Activated CD8-positive, alpha-beta T cell treated with anti-CD3 and anti-CD28 coated beads for 36 hours (primary cell): ENCODE measurements at regions not wholly inside any gene's neighbourhood (a gene's known extent, or its start where the extent isn't known, plus 50 kb on each side); places are given as distances from the start of the nearest gene placed in this dataset.

Source experiments
- ATAC-seq: fragments of 200-7000 bp; cut with Tn5 transposase; one replicate; pipeline ENCODE4 v1.10.0; 2021; ENCODE audit warnings: mild to moderate bottlenecking, moderate library complexity
- CTCF ChIA-PET: fragments of 350-600 bp; sonication (Branson Sonifier 250); formaldehyde crosslinking; loops from one replicate; lab custom pipeline; 2021; ENCODE audit warnings: antibody characterized with exemption; lab: Charles Lee
- POLR2A ChIA-PET: fragments of 350-600 bp; sonication (Branson Sonifier 250); formaldehyde crosslinking; loops from one replicate; lab custom pipeline; 2021; ENCODE audit warnings: antibody characterized with exemption; lab: Charles Lee
- DNase-seq: peaks from one replicate; pipeline ENCODE4 v3.0.0-alpha.2; 2020
- H3K27ac Mint-ChIP-seq: one replicate; pipeline ENCODE4 v1.8.0; 2021; ENCODE audit warnings: mild to moderate bottlenecking, mixed read lengths
- H3K27me3 Mint-ChIP-seq: one replicate; pipeline ENCODE4 v1.8.0; 2021; ENCODE audit warnings: mixed read lengths
- H3K36me3 Mint-ChIP-seq: one replicate; pipeline ENCODE4 v1.8.0; 2021; ENCODE audit warnings: low read depth, mixed read lengths
- H3K4me1 Mint-ChIP-seq: one replicate; pipeline ENCODE4 v1.8.0; 2021; ENCODE audit warnings: low read depth, mixed read lengths
- H3K4me3 Mint-ChIP-seq: one replicate; pipeline ENCODE4 v1.8.0; 2021; ENCODE audit warnings: mild to moderate bottlenecking, moderate library complexity, mixed read lengths
- H3K9me3 Mint-ChIP-seq: one replicate; pipeline ENCODE4 v1.8.0; 2021; ENCODE audit warnings: mixed read lengths
- CTCF ChIP-seq: fragments of 200-600 bp; IDR thresholded peaks from one replicate; pipeline ENCODE4 v1.8.0; 2022; ENCODE audit warnings: antibody characterized with exemption, mild to moderate bottlenecking
- intact Hi-C: fragments of 100-400 bp; cut with micrococcal nuclease; formaldehyde crosslinking; loops from one replicate; pipeline ENCODE4 v1.10.0; 2022

- ATAC-seq (no peak), DNase-seq (peak; percentile 2)
- Mint-ChIP-seq H3K4me1 (no peaks in the 10 kb centered on the region), H3K27ac (no peak overlapping the region), H3K9me3 (no peaks in the 10 kb centered on the region), H3K27me3 (no peaks in the 10 kb centered on the region), H3K36me3 (no peaks in the 10 kb centered on the region), H3K4me3 (no peak overlapping the region)
- intact Hi-C loops, result no loop called here
- POLR2A ChIA-PET, result no interaction called here
- no peak for TF ChIP-seq CTCF
- CTCF ChIA-PET, result no interaction called here
These were observed 166.7 kb upstream of the ADGRB3 start for GRCh38 chr6:68468244-68468884.

DNA sequence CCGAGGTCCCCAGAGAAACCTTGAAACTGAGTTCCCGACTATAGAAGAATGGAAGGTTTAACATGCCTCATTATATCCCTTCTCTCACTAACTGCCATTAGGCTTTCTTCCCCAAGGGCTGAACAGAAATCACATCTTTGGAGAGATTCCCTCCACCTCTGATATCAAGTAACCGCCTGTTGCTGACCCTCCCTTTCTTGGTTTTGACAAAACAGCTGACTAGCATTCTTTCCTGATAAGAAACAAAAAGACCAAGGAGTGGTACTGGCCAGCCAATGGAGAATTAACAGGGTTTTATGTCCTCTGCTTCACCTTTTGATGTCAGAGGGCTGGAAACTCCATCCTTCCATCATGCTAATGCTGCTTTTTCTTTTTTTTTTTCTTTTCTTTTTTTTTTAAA lies 176.6 kb upstream of the ADGRB3 start:
- CTCF ChIA-PET, result no interaction called here
- Mint-ChIP-seq H3K36me3 (no peaks in the 10 kb centered on the region), H3K9me3 (peaks cover 7% of the 10 kb centered on the region), H3K4me3 (no peak overlapping the region), H3K4me1 (no peaks in the 10 kb centered on the region), H3K27me3 (no peaks in the 10 kb centered on the region), H3K27ac (no peak overlapping the region)
- POLR2A ChIA-PET, result no interaction called here
- intact Hi-C loops, result no loop called here
- DNase-seq (no peak), ATAC-seq (no peak)
- TF ChIP-seq CTCF, result no peak

- CTCF ChIA-PET, result interaction anchor here (0.7 kb wide), 2 partner anchors 79 to 616 kb away, joined by 4 to 5 read pairs; no protein-coding TSS in a partner anchor
- intact Hi-C loops, result no loop called here
These were observed 188.0 kb upstream of the ADGRB3 start for GRCh38 chr6:68447112-68447511.

GRCh38 chr6:68445926-68446325 lies 189.2 kb upstream of the ADGRB3 start:
- intact Hi-C loops, result no loop called here
- Mint-ChIP-seq H3K4me3 (no peak overlapping the region), H3K27me3 (no peaks in the 10 kb centered on the region), H3K9me3 (peaks cover 2% of the 10 kb centered on the region), H3K4me1 (no peaks in the 10 kb centered on the region), H3K27ac (no peak overlapping the region), H3K36me3 (no peaks in the 10 kb centered on the region)
- DNase-seq (no peak), ATAC-seq (no peak)
- no peak for TF ChIP-seq CTCF
- ChIA-PET POLR2A (no interaction called here), CTCF (no interaction called here)

More at GRCh38 chr6:68447112-68447511, 188.0 kb upstream of the ADGRB3 start:
- ATAC-seq (no peak), DNase-seq (no peak)
- Mint-ChIP-seq H3K9me3 (peaks cover 3% of the 10 kb centered on the region), H3K4me3 (no peak overlapping the region), H3K27ac (no peak overlapping the region), H3K4me1 (no peaks in the 10 kb centered on the region), H3K27me3 (no peaks in the 10 kb centered on the region), H3K36me3 (no peaks in the 10 kb centered on the region)
- POLR2A ChIA-PET, result no interaction called here
- no peak for TF ChIP-seq CTCF

DNA sequence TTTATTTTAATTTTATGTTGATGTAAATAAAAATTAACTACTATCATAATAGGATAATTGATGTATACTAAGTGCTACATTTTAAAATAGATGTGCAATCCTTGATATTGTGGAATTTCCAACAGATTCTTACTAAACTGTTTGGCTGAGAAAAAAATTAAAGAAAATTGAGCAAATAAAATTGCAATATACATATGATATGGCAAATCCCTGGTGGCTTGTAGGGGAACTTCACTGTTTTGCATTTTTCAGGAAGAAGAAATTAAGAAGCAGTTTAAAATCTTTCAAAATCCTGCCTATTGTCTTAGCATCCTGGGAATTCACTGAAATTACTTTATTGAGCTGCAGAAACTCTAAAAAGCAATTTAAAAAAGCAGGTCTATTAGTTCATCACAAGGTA lies 191.4 kb upstream of the ADGRB3 start:
- TF ChIP-seq CTCF, result no peak
- no peaks in the 10 kb centered on the region for H3K4me1 Mint-ChIP-seq
- ATAC-seq, result no peak
- no peak overlapping the region for H3K4me3 Mint-ChIP-seq
- no peak overlapping the region for H3K27ac Mint-ChIP-seq
- DNase-seq, result no peak
- H3K9me3 Mint-ChIP-seq, result no peaks in the 10 kb centered on the region
- no peaks in the 10 kb centered on the region for H3K36me3 Mint-ChIP-seq
- ChIA-PET CTCF (no interaction called here), POLR2A (no interaction called here)
- no peaks in the 10 kb centered on the region for H3K27me3 Mint-ChIP-seq
- intact Hi-C loops, result no loop called here
